ENCODE measurements at regions not wholly inside any gene's neighbourhood (a gene's known extent, or its start where the extent isn't known, plus 50 kb on each side); places are given as distances from the start of the nearest gene placed in this dataset.
"Not testable (repeated sequence)": the region's sequence is repeated elsewhere in the genome, so short reads cannot be mapped to it uniquely, and the experiment has no call there.

GRCh38 chr17:52597452-52598215 lies 439.1 kb upstream of the CA10 start:
- TF ChIP-seq, protein P1, sequence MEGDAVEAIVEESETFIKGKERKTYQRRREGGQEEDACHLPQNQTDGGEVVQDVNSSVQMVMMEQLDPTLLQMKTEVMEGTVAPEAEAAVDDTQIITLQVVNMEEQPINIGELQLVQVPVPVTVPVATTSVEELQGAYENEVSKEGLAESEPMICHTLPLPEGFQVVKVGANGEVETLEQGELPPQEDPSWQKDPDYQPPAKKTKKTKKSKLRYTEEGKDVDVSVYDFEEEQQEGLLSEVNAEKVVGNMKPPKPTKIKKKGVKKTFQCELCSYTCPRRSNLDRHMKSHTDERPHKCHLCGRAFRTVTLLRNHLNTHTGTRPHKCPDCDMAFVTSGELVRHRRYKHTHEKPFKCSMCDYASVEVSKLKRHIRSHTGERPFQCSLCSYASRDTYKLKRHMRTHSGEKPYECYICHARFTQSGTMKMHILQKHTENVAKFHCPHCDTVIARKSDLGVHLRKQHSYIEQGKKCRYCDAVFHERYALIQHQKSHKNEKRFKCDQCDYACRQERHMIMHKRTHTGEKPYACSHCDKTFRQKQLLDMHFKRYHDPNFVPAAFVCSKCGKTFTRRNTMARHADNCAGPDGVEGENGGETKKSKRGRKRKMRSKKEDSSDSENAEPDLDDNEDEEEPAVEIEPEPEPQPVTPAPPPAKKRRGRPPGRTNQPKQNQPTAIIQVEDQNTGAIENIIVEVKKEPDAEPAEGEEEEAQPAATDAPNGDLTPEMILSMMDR (conservative IDR thresholded peaks at IDR 0.05; ENCODE audit: low read depth in 2 of 2): peak in 1 of 2 experiments; percentile 56; a peak in 2 of 4 replicates
- TF ChIP-seq EZH2phosphoT487 (IDR thresholded peaks at IDR 0.05; ENCODE audit: unreplicated experiment); EZH2 (IDR thresholded peaks at IDR 0.05; ENCODE audit: low read depth, unreplicated experiment); REST (IDR thresholded peaks at IDR 0.05; ENCODE audit: unreplicated experiment); CREB1 (CRISPR knock-in tag; IDR thresholded peaks at IDR 0.05; ENCODE audit: low read depth); POLR2AphosphoS5 (IDR thresholded peaks at IDR 0.05; ENCODE audit: low read depth); JUNB (IDR thresholded peaks at IDR 0.05; ENCODE audit: unreplicated experiment); ZNF331 (CRISPR knock-in tag; IDR thresholded peaks at IDR 0.05; ENCODE audit: low read depth); ZNF114 (CRISPR knock-in tag; IDR thresholded peaks at IDR 0.05); NANOG (IDR thresholded peaks at IDR 0.05; ENCODE audit: borderline replicate concordance): not testable (repeated sequence)
- TF ChIP-seq, protein P2, sequence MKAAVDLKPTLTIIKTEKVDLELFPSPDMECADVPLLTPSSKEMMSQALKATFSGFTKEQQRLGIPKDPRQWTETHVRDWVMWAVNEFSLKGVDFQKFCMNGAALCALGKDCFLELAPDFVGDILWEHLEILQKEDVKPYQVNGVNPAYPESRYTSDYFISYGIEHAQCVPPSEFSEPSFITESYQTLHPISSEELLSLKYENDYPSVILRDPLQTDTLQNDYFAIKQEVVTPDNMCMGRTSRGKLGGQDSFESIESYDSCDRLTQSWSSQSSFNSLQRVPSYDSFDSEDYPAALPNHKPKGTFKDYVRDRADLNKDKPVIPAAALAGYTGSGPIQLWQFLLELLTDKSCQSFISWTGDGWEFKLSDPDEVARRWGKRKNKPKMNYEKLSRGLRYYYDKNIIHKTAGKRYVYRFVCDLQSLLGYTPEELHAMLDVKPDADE (IDR thresholded peaks at IDR 0.05): not testable (repeated sequence)
- TF ChIP-seq, protein P3, sequence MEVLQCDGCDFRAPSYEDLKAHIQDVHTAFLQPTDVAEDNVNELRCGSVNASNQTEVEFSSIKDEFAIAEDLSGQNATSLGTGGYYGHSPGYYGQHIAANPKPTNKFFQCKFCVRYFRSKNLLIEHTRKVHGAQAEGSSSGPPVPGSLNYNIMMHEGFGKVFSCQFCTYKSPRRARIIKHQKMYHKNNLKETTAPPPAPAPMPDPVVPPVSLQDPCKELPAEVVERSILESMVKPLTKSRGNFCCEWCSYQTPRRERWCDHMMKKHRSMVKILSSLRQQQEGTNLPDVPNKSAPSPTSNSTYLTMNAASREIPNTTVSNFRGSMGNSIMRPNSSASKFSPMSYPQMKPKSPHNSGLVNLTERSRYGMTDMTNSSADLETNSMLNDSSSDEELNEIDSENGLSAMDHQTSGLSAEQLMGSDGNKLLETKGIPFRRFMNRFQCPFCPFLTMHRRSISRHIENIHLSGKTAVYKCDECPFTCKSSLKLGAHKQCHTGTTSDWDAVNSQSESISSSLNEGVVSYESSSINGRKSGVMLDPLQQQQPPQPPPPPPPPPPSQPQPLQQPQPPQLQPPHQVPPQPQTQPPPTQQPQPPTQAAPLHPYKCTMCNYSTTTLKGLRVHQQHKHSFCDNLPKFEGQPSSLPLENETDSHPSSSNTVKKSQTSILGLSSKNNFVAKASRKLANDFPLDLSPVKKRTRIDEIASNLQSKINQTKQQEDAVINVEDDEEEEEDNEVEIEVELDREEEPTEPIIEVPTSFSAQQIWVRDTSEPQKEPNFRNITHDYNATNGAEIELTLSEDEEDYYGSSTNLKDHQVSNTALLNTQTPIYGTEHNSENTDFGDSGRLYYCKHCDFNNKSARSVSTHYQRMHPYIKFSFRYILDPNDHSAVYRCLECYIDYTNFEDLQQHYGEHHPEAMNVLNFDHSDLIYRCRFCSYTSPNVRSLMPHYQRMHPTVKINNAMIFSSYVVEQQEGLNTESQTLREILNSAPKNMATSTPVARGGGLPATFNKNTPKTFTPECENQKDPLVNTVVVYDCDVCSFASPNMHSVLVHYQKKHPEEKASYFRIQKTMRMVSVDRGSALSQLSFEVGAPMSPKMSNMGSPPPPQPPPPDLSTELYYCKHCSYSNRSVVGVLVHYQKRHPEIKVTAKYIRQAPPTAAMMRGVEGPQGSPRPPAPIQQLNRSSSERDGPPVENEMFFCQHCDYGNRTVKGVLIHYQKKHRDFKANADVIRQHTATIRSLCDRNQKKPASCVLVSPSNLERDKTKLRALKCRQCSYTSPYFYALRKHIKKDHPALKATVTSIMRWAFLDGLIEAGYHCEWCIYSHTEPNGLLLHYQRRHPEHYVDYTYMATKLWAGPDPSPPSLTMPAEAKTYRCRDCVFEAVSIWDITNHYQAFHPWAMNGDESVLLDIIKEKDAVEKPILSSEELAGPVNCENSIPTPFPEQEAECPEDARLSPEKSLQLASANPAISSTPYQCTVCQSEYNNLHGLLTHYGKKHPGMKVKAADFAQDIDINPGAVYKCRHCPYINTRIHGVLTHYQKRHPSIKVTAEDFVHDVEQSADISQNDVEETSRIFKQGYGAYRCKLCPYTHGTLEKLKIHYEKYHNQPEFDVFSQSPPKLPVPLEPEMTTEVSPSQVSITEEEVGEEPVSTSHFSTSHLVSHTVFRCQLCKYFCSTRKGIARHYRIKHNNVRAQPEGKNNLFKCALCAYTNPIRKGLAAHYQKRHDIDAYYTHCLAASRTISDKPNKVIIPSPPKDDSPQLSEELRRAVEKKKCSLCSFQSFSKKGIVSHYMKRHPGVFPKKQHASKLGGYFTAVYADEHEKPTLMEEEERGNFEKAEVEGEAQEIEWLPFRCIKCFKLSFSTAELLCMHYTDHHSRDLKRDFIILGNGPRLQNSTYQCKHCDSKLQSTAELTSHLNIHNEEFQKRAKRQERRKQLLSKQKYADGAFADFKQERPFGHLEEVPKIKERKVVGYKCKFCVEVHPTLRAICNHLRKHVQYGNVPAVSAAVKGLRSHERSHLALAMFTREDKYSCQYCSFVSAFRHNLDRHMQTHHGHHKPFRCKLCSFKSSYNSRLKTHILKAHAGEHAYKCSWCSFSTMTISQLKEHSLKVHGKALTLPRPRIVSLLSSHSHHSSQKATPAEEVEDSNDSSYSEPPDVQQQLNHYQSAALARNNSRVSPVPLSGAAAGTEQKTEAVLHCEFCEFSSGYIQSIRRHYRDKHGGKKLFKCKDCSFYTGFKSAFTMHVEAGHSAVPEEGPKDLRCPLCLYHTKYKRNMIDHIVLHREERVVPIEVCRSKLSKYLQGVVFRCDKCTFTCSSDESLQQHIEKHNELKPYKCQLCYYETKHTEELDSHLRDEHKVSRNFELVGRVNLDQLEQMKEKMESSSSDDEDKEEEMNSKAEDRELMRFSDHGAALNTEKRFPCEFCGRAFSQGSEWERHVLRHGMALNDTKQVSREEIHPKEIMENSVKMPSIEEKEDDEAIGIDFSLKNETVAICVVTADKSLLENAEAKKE (CRISPR knock-in tag; IDR thresholded peaks at IDR 0.05): not testable (repeated sequence)

Data from GM23338 (cell line).